HUES64 (cell line): ENCODE measurements at regions not wholly inside any gene's neighbourhood (a gene's known extent, or its start where the extent isn't known, plus 50 kb on each side); places are given as distances from the start of the nearest gene placed in this dataset.

ENCODE experiments used
- H3K27ac ChIP-seq: 2 replicates; pipeline ENCODE4 v1.7.0; 2013; ENCODE audit warnings: low read depth, low read length, inconsistent platforms
- H3K27me3 ChIP-seq: 2 replicates; pipeline ENCODE4 v1.6.1; 2013; ENCODE audit warnings: mild to moderate bottlenecking, low read length; ENCODE audit not compliant: insufficient read depth
- H3K36me3 ChIP-seq: 2 replicates; pipeline ENCODE4 v1.6.1; 2013; ENCODE audit warnings: mild to moderate bottlenecking, low read length; ENCODE audit not compliant: insufficient read depth
- H3K4me1 ChIP-seq: 2 replicates; pipeline ENCODE4 v1.6.1; 2013; ENCODE audit warnings: mild to moderate bottlenecking, low read length, moderate library complexity; ENCODE audit not compliant: insufficient read depth
- H3K4me3 ChIP-seq: 2 replicates; pipeline ENCODE4 v1.5.1; 2013; ENCODE audit warnings: mild to moderate bottlenecking, low read length, moderate library complexity
- H3K9ac ChIP-seq: 2 replicates; pipeline ENCODE4 v1.6.1; 2013; ENCODE audit warnings: mild to moderate bottlenecking, low read depth, low read length
- H3K9me3 ChIP-seq: 2 replicates; pipeline ENCODE4 v1.6.1; 2013; ENCODE audit warnings: low read depth, low read length; ENCODE audit not compliant: insufficient read depth
- WGBS: fragments of 150-250, 120-280 bp; methylation state at CpG from one replicate; pipeline ENCODE4 v1.1.7; 2013; ENCODE audit warnings: missing lambda C conversion rate; 5-methylcytosine and 5-hydroxymethylcytosine counted together

GRCh38 chr6:144978208-144978607, 693.1 kb downstream of the UTRN start:
- no peak overlapping the region for H3K4me3 ChIP-seq
- no peak overlapping the region for H3K27ac ChIP-seq
- no peak overlapping the region for H3K9ac ChIP-seq

DNA sequence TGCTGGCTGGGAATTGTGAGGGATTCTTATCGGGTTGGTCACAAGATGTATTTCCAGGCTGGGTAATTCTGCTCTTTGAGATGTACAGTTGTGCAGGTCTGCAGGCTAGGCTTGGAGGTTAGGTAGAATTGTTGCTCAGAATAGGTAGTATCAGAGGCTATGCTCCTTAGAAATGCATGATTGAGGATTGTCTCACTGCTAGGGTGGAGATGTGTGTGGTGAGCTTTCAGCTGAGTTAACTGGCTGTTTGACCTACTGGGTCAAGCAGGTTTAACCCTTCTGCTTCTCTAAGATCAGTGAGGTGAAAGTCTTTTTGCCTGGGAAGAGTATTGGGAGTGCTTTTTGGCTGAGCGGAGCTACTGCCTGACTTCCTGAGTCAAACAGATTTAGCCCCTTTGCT, 701.1 kb downstream of the UTRN start:
- H3K4me1 ChIP-seq = no peaks in the 10 kb centered on the region
- no peaks in the 10 kb centered on the region for H3K36me3 ChIP-seq
- WGBS = 95% methylated on average over 2 of the region's 2 CpGs

More at GRCh38 chr6:144978208-144978607, 693.1 kb downstream of the UTRN start:
- no peaks in the 10 kb centered on the region for H3K27me3 ChIP-seq
- H3K36me3 ChIP-seq = no peaks in the 10 kb centered on the region
- no peaks in the 10 kb centered on the region for H3K9me3 ChIP-seq
- peaks cover 14% of the 10 kb centered on the region; the same call in 1 of the 2 replicates for H3K4me1 ChIP-seq

GRCh38 chr6:144989319-144990107, 704.4 kb downstream of the UTRN start:
- peaks cover 5% of the 10 kb centered on the region; the same call in 1 of the 2 replicates for H3K4me1 ChIP-seq
- 95% methylated on average over 5 of the region's 5 CpGs for WGBS
- H3K27me3 ChIP-seq = no peaks in the 10 kb centered on the region

More for the DNA sequence above, 701.1 kb downstream of the UTRN start:
- Histone ChIP-seq H3K4me3 (no peak overlapping the region), H3K9me3 (peaks cover 7% of the 10 kb centered on the region; the same call in 1 of the 2 replicates), H3K9ac (no peak overlapping the region), H3K27ac (no peak overlapping the region), H3K27me3 (no peaks in the 10 kb centered on the region)

DNA sequence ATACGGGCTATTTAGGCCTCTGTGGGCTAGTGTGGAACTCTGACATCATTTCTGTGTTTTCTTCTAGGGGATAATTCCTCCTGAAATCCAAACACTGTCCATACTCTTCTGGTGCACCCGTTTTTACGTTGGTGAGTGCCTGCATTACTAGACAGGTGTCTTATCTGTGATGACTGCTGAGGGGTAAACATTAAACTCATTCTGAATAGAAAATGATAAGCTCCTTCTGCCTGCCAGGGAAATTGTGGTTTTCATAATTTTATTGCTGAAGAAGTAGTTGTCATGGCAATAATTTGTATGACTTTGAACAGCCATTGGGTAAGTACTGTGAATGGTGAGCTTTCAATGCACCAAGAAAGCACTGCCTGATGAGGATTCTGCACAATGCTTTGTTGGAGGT, 705.6 kb downstream of the UTRN start:
- H3K4me1 ChIP-seq = peaks cover 5% of the 10 kb centered on the region; the same call in 1 of the 2 replicates
- no peaks in the 10 kb centered on the region for H3K9me3 ChIP-seq
- WGBS = 94% methylated on average over 3 of the region's 3 CpGs
- H3K9ac ChIP-seq = no peak overlapping the region
- H3K36me3 ChIP-seq = no peaks in the 10 kb centered on the region
- H3K27me3 ChIP-seq = no peaks in the 10 kb centered on the region
- H3K4me3 ChIP-seq = no peak overlapping the region
- no peak overlapping the region for H3K27ac ChIP-seq

More at GRCh38 chr6:144989319-144990107, 704.4 kb downstream of the UTRN start:
- Histone ChIP-seq H3K27ac (no peak overlapping the region), H3K36me3 (no peaks in the 10 kb centered on the region), H3K9me3 (peaks cover 3% of the 10 kb centered on the region; the same call in 1 of the 2 replicates), H3K4me3 (no peak overlapping the region), H3K9ac (no peak overlapping the region)

DNA sequence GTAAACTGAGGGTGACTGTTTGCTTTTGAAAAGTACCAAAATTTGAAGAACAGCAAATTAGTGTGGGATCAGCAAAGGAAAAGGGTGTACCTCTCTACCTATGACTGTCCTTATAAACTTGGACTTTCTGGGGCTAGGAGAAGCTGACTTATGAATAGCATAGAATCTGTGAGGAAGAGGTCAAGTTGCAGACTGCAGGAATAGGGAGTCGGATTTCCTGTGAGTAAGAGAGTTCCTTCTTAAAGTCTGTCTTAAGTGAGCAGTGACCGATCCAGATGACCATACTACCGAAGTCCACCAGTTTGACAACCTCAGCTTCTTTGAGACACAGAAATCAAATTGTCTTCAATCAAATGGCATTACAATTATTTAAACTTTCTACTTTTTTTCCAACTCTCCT, 708.7 kb downstream of the UTRN start:
- Histone ChIP-seq H3K36me3 (no peaks in the 10 kb centered on the region), H3K4me3 (no peak overlapping the region), H3K9ac (no peak overlapping the region), H3K27ac (no peak overlapping the region), H3K4me1 (peaks cover 5% of the 10 kb centered on the region; the same call in 1 of the 2 replicates), H3K27me3 (no peaks in the 10 kb centered on the region), H3K9me3 (no peaks in the 10 kb centered on the region)
- WGBS = 86% methylated on average over 3 of the region's 3 CpGs

DNA sequence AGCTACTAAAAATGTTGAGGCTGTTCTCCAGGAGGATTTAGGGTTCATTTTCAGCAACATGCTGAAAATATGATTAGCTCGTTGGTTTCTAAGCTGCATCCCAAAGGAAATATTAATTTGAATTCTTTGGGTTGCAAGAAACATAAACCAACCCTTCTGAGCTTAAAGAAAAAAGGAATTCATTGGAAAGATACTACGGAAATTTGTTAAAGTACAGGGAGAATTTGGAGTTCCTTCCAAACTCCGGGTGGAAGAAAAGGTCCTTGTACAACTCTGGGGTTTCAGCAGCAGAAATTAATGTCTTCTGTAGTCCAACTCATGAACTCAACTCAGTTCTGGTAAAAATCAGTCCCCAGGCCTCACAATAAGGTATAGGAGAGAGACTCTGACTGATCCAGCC, 712.9 kb downstream of the UTRN start:
- H3K36me3 ChIP-seq = no peaks in the 10 kb centered on the region
- no peak overlapping the region for H3K27ac ChIP-seq
- no peak overlapping the region for H3K4me3 ChIP-seq
- no peaks in the 10 kb centered on the region for H3K9me3 ChIP-seq
- no peaks in the 10 kb centered on the region for H3K27me3 ChIP-seq
- no peak overlapping the region for H3K9ac ChIP-seq
- peaks cover 5% of the 10 kb centered on the region; the same call in 1 of the 2 replicates for H3K4me1 ChIP-seq
- 92% methylated on average over 3 of the region's 3 CpGs for WGBS

GRCh38 chr6:144999127-144999526, 714.0 kb downstream of the UTRN start:
- H3K4me1 ChIP-seq = no peaks in the 10 kb centered on the region
- no peaks in the 10 kb centered on the region for H3K36me3 ChIP-seq
- no peak overlapping the region for H3K9ac ChIP-seq
- no peak overlapping the region for H3K4me3 ChIP-seq
- no peaks in the 10 kb centered on the region for H3K27me3 ChIP-seq
- no peak overlapping the region for H3K27ac ChIP-seq
- H3K9me3 ChIP-seq = no peaks in the 10 kb centered on the region
- WGBS = 93% methylated on average over 1 of the region's 1 CpG

DNA sequence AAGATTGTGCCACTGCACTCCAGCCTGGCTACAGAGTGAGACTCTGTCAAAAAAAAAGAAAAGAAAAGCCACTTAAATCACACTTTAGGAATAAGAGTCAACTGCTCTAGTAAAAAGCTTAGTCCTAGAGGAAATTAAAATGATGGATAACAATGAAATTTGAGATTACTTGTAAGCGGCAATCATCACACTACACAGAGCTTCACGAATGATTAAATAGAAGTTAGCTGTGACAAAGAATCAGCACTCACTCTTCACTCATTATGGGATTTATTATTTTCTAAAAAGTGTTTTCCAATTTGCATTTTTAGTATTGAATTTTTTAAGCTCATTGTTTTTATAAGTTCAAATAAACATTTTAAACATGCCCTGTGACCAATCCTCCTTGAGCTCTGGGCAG, 718.0 kb downstream of the UTRN start:
- H3K27me3 ChIP-seq = no peaks in the 10 kb centered on the region
- H3K4me3 ChIP-seq = no peak overlapping the region
- H3K27ac ChIP-seq = no peak overlapping the region
- H3K4me1 ChIP-seq = no peaks in the 10 kb centered on the region; the same call in 1 of the 2 replicates
- H3K36me3 ChIP-seq = no peaks in the 10 kb centered on the region
- H3K9ac ChIP-seq = no peak overlapping the region
- H3K9me3 ChIP-seq = no peaks in the 10 kb centered on the region
- no CpG with 5 or more reads among the region's 2 CpGs for WGBS

DNA sequence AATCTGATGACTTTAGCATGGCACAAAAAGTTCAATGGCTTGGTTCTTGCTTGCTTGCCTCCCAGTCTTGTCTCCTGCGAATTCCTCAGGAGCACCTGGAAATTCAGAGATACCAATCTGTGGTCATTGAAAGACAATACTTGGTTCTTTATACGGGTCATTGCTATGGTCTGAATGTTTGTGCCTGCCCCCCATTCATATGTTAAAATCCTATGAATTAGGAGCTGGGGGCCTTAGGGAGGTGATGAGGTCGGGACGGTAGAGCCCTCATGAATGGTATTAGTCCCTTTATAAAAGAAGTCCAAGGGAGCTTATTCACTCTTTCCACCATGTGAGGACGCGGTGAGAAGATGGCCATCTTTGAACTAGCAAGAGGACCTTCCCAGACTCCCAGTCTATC, 721.8 kb downstream of the UTRN start:
- H3K4me3 ChIP-seq = no peak overlapping the region
- no peak overlapping the region for H3K9ac ChIP-seq
- WGBS = 79% methylated on average over 6 of the region's 6 CpGs
- H3K36me3 ChIP-seq = no peaks in the 10 kb centered on the region
- H3K27me3 ChIP-seq = no peaks in the 10 kb centered on the region
- H3K27ac ChIP-seq = no peak overlapping the region
- H3K9me3 ChIP-seq = no peaks in the 10 kb centered on the region
- peaks cover 3% of the 10 kb centered on the region for H3K4me1 ChIP-seq

- Histone ChIP-seq H3K4me3 (no peak overlapping the region), H3K4me1 (peaks cover 8% of the 10 kb centered on the region)
- 90% methylated on average over 2 of the region's 3 CpGs for WGBS
Observed at GRCh38 chr6:145008715-145009114, 723.6 kb downstream of the UTRN start.

GRCh38 chr6:145009711-145010110, 724.6 kb downstream of the UTRN start:
- Histone ChIP-seq H3K27ac (no peak overlapping the region), H3K4me3 (no peak overlapping the region), H3K27me3 (no peaks in the 10 kb centered on the region), H3K9me3 (no peaks in the 10 kb centered on the region), H3K36me3 (no peaks in the 10 kb centered on the region), H3K9ac (no peak overlapping the region), H3K4me1 (peaks cover 8% of the 10 kb centered on the region)

More at GRCh38 chr6:145008715-145009114, 723.6 kb downstream of the UTRN start:
- Histone ChIP-seq H3K36me3 (no peaks in the 10 kb centered on the region), H3K9ac (no peak overlapping the region), H3K27ac (no peak overlapping the region), H3K27me3 (no peaks in the 10 kb centered on the region), H3K9me3 (no peaks in the 10 kb centered on the region)
